Posterior cingulate gyrus (tissue), 11 donors: ENCODE measurements at regions not wholly inside any gene's neighbourhood (a gene's known extent, or its start where the extent isn't known, plus 50 kb on each side); places are given as distances from the start of the nearest gene placed in this dataset.
A peak's percentile ranks its signal among the peaks of the same experiment; 100 is the strongest.

ENCODE experiments used
- DNase-seq, 10 donors: peaks; one replicate each; pipeline versions ENCODE4 v3.0.0 to v3.0.0-alpha.2; 2020 to 2021; ENCODE audit warnings: mixed read lengths in 3 of 10
- intact Hi-C: fragments of 100-400 bp; cut with DNase I; formaldehyde crosslinking; loops from one replicate; pipeline ENCODE4 v1.15.1; 2023

- DNase-seq = peak in 1 of 10 donors; percentile 31
- intact Hi-C loops = no loop called here
Measured at GRCh38 chr4:163748449-163748848, 254.0 kb downstream of the TMA16 start.

DNA sequence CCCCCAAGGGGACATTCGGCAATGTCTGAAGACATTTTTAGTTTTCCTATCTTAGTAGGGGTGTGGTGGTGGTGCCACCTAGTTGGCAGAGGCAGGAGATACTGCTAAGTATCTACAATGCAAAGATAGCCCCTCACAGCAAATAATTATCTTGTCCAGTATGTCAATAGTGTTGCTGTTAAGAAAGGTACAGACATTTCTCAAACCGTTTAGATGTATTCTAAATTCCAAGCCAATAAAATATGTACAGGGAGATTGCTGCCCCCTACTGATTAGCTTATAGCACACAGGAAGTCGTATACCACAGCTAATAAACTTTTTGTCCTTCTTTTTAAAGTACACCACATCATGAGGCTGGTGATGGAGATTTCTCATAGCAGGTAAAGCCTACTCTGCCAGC, 260.5 kb downstream of the TMA16 start:
- intact Hi-C loops = loop anchor here (1.0 to 10.0 kb wide), 3 partner anchors 200 to 980 kb away; no protein-coding TSS in a partner anchor

GRCh38 chr4:163757219-163757618, 262.7 kb downstream of the TMA16 start:
- intact Hi-C loops = loop anchor here (10.0 kb wide), 2 partner anchors 272 to 978 kb away; no protein-coding TSS in a partner anchor
- no peak for DNase-seq

More for the DNA sequence above, 260.5 kb downstream of the TMA16 start:
- DNase-seq = no peak

GRCh38 chr4:163758032-163758431, 263.5 kb downstream of the TMA16 start:
- intact Hi-C loops = loop anchor here (10.0 kb wide), 2 partner anchors 273 to 977 kb away; no protein-coding TSS in a partner anchor

DNA sequence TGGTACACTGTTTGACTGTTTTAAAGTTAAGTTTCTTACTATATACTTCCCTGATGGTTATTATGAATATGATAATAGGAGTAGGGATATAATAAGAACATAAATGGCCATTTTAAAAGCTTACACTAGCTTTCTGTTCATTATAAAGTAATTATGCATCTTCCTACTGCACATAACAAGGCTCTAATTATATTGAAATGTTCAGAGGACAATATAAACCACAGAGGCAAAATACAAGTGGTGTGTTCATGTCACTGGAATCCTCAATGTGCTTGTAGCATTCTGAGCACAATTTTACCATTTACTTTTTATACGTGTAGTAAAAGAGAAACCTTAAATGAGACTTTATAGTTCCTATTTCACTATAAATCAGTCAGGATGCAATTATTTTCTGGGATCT, 268.3 kb downstream of the TMA16 start:
- intact Hi-C loops = loop anchor here (5.0 kb wide), 1 partner anchor 620 kb away; a partner anchor contains a TSS

More at GRCh38 chr4:163758032-163758431, 263.5 kb downstream of the TMA16 start:
- peak in 3 of 10 donors; percentile 19 to 73 (median 62) for DNase-seq

GRCh38 chr4:163764569-163764968, 270.1 kb downstream of the TMA16 start:
- intact Hi-C loops = loop anchor here (5.0 kb wide), 1 partner anchor 618 kb away; a partner anchor contains a TSS
- no peak for DNase-seq

More for the DNA sequence above, 268.3 kb downstream of the TMA16 start:
- no peak for DNase-seq

- DNase-seq = no peak
- intact Hi-C loops = no loop called here
Measured at GRCh38 chr4:163768014-163768413, 273.5 kb downstream of the TMA16 start.

- DNase-seq = no peak
- intact Hi-C loops = no loop called here
Measured at GRCh38 chr4:163772238-163772637, 277.7 kb downstream of the TMA16 start.

DNA sequence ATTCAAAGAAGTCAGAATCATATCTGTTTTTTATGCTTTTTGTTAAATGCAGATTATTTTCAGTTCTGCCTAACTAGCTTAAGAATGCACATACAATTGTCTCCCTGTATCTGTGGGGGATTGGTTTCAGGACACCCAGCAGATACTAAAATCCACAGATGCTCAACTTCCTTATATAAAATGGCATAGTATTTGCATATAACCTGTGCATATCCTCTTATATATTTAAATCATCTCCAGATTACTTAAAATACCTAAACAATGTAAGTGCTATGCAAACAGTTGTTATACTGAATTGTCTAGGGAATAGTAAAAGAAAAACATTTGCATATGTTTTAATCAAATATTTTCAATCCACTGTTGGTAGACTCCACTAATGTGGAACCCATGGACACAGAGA, 279.4 kb downstream of the TMA16 start:
- intact Hi-C loops = no loop called here
- DNase-seq = no peak

DNA sequence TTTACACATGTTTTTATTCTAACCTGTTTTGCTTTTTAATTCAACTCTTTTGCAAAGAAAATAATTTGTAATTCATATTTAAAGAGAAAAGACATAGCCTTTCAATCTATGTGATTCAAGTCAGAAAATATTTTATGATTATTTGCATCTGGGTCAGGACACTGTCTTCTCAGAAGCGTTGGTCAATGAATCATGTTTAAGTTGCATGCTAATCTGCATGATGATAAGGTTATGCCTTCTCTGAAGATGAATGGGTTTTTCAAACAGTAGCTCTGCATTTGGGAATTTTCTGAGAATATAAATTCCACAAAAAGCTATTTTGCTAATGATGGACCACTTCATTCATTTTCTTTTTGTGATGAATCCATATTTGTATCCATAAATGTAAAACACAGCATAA, 282.5 kb downstream of the TMA16 start:
- no peak for DNase-seq
- intact Hi-C loops = no loop called here

DNA sequence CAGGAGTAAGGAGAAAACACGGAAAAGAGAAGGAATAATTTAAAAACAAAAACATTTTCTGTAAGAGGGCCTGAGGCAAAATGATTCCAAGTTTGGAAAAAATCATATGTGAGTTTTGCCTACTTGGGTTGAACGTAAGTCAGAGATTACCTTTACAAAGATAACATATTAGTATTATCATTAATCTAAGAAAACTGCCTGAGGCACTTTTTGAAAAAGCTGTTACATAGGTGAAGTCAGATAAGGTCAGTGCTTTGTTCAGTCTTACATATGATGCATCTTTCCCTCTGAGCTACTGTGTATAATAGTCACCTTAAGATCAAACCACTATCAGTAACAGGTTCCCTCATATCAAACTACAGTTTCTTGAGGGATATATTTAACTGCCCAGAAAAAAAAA, 287.2 kb downstream of the TMA16 start:
- intact Hi-C loops = no loop called here
- DNase-seq = no peak

GRCh38 chr4:163790231-163790630, 295.7 kb downstream of the TMA16 start:
- DNase-seq = no peak
- intact Hi-C loops = no loop called here

DNA sequence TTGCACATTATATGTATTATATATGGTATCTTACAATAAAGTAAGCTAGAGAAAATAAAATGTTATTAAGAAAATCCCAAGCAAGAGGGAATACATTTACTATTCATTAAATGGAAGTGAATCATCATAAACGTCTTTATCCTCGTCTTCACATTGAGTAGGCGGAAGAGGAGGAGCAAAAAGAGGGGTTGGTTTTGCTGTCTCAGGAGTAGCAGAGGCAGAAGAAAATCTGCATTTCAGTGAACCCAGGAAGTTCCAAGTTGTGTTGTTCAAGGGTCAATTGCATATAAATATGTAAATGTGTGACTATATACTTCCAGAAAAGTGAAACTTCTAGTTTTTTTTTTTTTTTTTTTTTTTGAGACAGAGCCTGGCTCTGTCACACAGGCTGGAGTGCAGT, 301.4 kb downstream of the TMA16 start:
- intact Hi-C loops = no loop called here
- no peak for DNase-seq

- DNase-seq = no peak
- intact Hi-C loops = no loop called here
Measured at GRCh38 chr4:163804001-163804400, 309.5 kb downstream of the TMA16 start.

- no peak for DNase-seq
- intact Hi-C loops = no loop called here
Measured at GRCh38 chr4:163806653-163807052, 312.2 kb downstream of the TMA16 start.

DNA sequence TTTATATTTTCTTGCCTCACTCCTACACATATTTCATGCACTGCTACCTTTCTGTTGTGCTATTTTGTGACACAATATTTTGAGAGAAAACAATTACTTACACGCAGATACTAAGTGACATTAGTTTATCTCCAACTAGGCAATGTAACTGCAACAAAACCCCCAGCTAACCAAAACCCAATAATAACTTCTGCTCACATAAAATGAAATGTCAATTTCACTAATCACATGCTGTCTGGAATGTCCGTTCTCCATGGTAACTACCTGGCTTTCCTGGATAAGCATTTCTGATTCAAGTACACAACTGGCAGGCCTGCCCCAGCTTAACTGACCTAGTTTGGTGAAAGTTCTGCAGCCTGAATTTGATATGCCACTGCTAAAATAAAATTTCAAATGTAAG, 313.5 kb downstream of the TMA16 start:
- intact Hi-C loops = no loop called here

DNA sequence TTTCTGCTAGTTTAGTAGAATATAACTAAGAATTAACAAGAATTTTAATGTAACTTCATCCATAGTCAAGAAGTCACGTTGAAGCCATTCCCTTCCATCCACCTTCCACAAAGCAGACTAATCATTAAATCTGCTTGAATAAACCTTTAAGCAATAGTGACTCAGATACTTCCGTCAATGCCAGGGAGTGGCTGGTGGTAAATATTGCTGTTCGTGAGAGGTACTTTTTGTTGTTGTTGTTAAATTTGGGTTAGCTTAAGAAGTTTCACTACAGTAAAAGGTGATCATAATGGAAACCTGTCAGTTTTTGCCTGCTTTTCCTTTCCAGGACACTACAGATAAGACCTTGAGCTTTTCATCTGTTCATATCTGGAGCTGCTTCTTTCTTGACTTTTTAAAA, 316.3 kb downstream of the TMA16 start:
- intact Hi-C loops = no loop called here
- DNase-seq = no peak

More for the DNA sequence above, 313.5 kb downstream of the TMA16 start:
- DNase-seq = no peak

GRCh38 chr4:163815776-163816175, 321.3 kb downstream of the TMA16 start:
- intact Hi-C loops = no loop called here
- DNase-seq = no peak

DNA sequence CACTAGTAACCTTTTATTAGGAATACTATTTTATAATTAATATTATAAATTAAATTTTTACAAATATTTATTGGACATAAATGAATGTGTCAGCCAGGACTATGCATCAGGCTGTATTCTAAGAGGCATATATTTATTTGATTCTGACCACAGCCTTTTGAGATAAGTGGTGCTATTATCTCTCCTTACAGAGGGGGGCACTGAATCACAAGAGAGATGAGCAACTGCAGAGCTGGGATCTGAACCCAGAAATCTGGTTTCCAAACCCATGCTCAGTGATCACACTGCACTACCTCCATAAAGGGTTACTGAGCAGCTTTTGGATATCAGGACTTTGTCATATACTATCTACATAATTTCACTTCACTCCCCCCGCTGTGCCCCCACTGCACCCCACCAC, 322.0 kb downstream of the TMA16 start:
- intact Hi-C loops = no loop called here

DNA sequence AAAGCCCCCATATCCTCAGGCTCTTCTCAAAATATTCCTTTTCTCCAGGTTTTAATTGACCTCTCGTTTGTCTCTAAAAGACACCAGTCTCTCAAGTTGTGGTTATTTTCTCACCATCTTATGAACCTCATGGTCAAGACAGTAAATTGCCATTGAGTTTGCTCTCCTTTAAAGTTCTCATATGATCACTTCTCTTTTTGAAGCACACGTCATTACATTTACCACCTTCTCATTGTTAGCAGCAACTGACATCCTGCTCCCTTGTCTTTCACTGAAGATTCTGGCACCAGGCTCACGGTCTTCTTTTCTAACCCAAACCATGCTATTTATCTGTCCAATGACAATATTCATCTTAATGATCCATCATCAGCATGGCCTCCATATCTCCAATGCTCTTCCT, 324.2 kb downstream of the TMA16 start:
- DNase-seq = no peak
- intact Hi-C loops = no loop called here

More for the DNA sequence above, 322.0 kb downstream of the TMA16 start:
- DNase-seq = no peak

DNA sequence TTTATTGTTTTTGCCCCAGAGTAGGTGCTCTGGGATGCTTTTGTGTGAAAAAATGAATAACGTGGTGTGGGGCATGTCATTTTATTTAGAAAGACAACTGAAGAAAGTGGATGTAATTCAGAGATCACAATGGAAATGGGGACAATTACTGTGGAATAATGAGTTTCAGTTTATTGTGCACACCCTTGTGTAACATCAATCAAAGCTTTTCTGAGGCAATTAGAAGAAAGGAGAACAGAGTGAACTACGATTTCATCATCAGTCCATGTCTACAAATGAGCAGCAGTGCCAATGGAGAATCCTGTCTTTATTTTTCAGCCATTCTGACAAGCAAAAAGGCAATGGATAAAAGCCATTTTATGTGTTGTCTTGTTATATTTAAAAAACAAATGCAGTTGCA, 339.2 kb downstream of the TMA16 start:
- no peak for DNase-seq
- intact Hi-C loops = no loop called here

DNA sequence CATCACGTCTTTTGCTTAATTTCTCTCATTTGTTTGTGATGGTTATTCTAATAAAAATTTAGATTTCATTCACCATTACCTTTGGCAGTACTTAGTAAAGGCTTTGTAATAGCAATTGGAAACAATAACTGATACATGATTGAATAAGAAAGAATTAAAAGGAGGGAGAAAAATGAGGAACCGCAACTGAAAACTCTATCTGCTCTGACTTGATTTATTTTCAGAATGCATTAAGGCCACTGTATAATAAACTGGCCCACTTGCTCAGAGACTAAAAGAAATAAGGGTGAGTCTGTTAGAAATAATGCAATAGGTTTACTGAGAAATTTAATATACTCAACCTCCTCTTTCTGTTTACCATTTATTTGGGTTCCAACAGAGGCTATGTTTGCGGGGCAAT, 351.5 kb downstream of the TMA16 start:
- intact Hi-C loops = no loop called here
- DNase-seq = no peak

- intact Hi-C loops = no loop called here
Measured at GRCh38 chr4:163852246-163852645, 357.8 kb downstream of the TMA16 start.

More at GRCh38 chr4:163852246-163852645, 357.8 kb downstream of the TMA16 start:
- no peak for DNase-seq
